DND-41 (cell line): ENCODE measurements at regions not wholly inside any gene's neighbourhood (a gene's known extent, or its start where the extent isn't known, plus 50 kb on each side); places are given as distances from the start of the nearest gene placed in this dataset.

ENCODE experiments used
- CTCF ChIP-seq: IDR thresholded peaks from 2 replicates; pipeline ENCODE4 v1.5.1; 2012; ENCODE audit warnings: borderline replicate concordance, low read length, moderate library complexity, mild to moderate bottlenecking; ENCODE audit not compliant: poor library complexity, severe bottlenecking; ENCODE audit errors: extremely low read depth
- EZH2 ChIP-seq: IDR thresholded peaks from 3 replicates; pipeline ENCODE4 v1.6.1; 2012; ENCODE audit warnings: borderline replicate concordance, low read depth, mild to moderate bottlenecking, moderate library complexity, low read length, inconsistent platforms; ENCODE audit not compliant: severe bottlenecking

GRCh38 chr17:51381262-51381661 lies 120.9 kb downstream of the UTP18 start:
- TF ChIP-seq CTCF = no peak
- no peak for TF ChIP-seq EZH2
